Ammon's horn (tissue), 1 donor: ENCODE measurements at regions not wholly inside any gene's neighbourhood (a gene's known extent, or its start where the extent isn't known, plus 50 kb on each side); places are given as distances from the start of the nearest gene placed in this dataset.

ENCODE experiments used
- DNase-seq: peaks from one replicate; pipeline ENCODE4 v3.0.0-alpha.2; 2016; ENCODE audit warnings: low spot score

- DNase-seq, result peak; percentile 54
Measured at GRCh38 chr6:105815661-105816555, 270.2 kb upstream of the PRDM1 start.

- no peak for DNase-seq
Measured at GRCh38 chr6:105814745-105815536, 271.2 kb upstream of the PRDM1 start.

GRCh38 chr6:105810922-105811482 lies 275.1 kb upstream of the PRDM1 start:
- no peak for DNase-seq

- DNase-seq, result peak; percentile 29
Measured at GRCh38 chr6:105810105-105810921, 275.8 kb upstream of the PRDM1 start.

- no peak for DNase-seq
Measured at GRCh38 chr6:105808571-105808970, 277.6 kb upstream of the PRDM1 start.

- DNase-seq, result no peak
Measured at GRCh38 chr6:105807905-105808304, 278.2 kb upstream of the PRDM1 start.

- DNase-seq, result no peak
Measured at GRCh38 chr6:105806486-105806920, 279.6 kb upstream of the PRDM1 start.

- no peak for DNase-seq
Measured at GRCh38 chr6:105805501-105806023, 280.6 kb upstream of the PRDM1 start.

- no peak for DNase-seq
Measured at GRCh38 chr6:105804424-105804823, 281.7 kb upstream of the PRDM1 start.

- DNase-seq, result no peak
Measured at GRCh38 chr6:105804000-105804399, 282.1 kb upstream of the PRDM1 start.

GRCh38 chr6:105803442-105803841 lies 282.7 kb upstream of the PRDM1 start:
- DNase-seq, result no peak

- DNase-seq, result no peak
Measured at GRCh38 chr6:105802703-105803102, 283.4 kb upstream of the PRDM1 start.

GRCh38 chr6:105800871-105801270 lies 285.3 kb upstream of the PRDM1 start:
- DNase-seq, result no peak

GRCh38 chr6:105800398-105800797 lies 285.7 kb upstream of the PRDM1 start:
- no peak for DNase-seq

- peak; percentile 59 for DNase-seq
Measured at GRCh38 chr6:105799056-105799455, 287.1 kb upstream of the PRDM1 start.

GRCh38 chr6:105797983-105798453 lies 288.1 kb upstream of the PRDM1 start:
- DNase-seq, result no peak

- no peak for DNase-seq
Measured at GRCh38 chr6:105797286-105797979, 288.7 kb upstream of the PRDM1 start.

- DNase-seq, result no peak
Measured at GRCh38 chr6:105795913-105796517, 290.1 kb upstream of the PRDM1 start.

GRCh38 chr6:105795366-105795765 lies 290.8 kb upstream of the PRDM1 start:
- DNase-seq, result no peak

- no peak for DNase-seq
Measured at GRCh38 chr6:105794870-105795269, 291.3 kb upstream of the PRDM1 start.
